OCI-LY3 (cell line): ENCODE measurements at regions not wholly inside any gene's neighbourhood (a gene's known extent, or its start where the extent isn't known, plus 50 kb on each side); places are given as distances from the start of the nearest gene placed in this dataset.

Source experiments
- H2AFZ ChIP-seq: fragments of 200-600, 300-600 bp; shearing (Covaris generic); 2 replicates; pipeline ENCODE4 v1.6.0; 2014; ENCODE audit warnings: antibody characterized with exemption, low read depth, low read length
- H3K27ac ChIP-seq: fragments of 200-600, 300-600 bp; sonication (generic); 2 replicates; pipeline ENCODE4 v1.5.1; 2014; ENCODE audit warnings: mild to moderate bottlenecking, low read length, moderate library complexity, mixed read lengths
- H3K27me3 ChIP-seq: fragments of 200-600, 300-600 bp; sonication (generic); 2 replicates; pipeline ENCODE4 v1.6.1; 2014; ENCODE audit warnings: low read depth, low read length, mixed read lengths
- H3K36me3 ChIP-seq: fragments of 200-600, 300-600 bp; sonication (generic); replicated peaks from 2 replicates; pipeline ENCODE3; 2014; ENCODE audit warnings: low read depth, low read length, mixed read lengths
- H3K4me1 ChIP-seq: fragments of 300-600, 200-600 bp; sonication (generic); 2 replicates; pipeline ENCODE4 v1.6.1; 2014; ENCODE audit warnings: low read length, mixed read lengths
- H3K4me2 ChIP-seq: fragments of 200-600, 300-600 bp; sonication (generic); 2 replicates; pipeline ENCODE4 v1.6.1; 2014; ENCODE audit warnings: low read length, mixed read lengths
- H3K4me3 ChIP-seq: fragments of 300-600, 200-600 bp; sonication (generic); 2 replicates; pipeline ENCODE4 v1.5.1; 2014; ENCODE audit warnings: antibody characterized with exemption, mild to moderate bottlenecking, low read length, moderate library complexity
- H3K79me2 ChIP-seq: fragments of 300-600, 200-600 bp; shearing (Covaris generic); 2 replicates; pipeline ENCODE4 v1.6.1; 2014; ENCODE audit warnings: mild to moderate bottlenecking, low read length, mixed read lengths
- H3K9ac ChIP-seq: fragments of 300-600, 200-600 bp; shearing (Covaris generic); 2 replicates; pipeline ENCODE4 v1.6.0; 2014; ENCODE audit warnings: mild to moderate bottlenecking, low read length, moderate library complexity
- H3K9me3 ChIP-seq: fragments of 200-600, 300-600 bp; shearing (Covaris generic); 2 replicates; pipeline ENCODE4 v1.6.1; 2014; ENCODE audit warnings: low read length, mixed read lengths; ENCODE audit not compliant: insufficient read depth
- H4K20me1 ChIP-seq: fragments of 200-600, 300-600 bp; sonication (generic); 2 replicates; pipeline ENCODE4 v1.6.1; 2016; ENCODE audit warnings: low read length, mixed read lengths; ENCODE audit not compliant: insufficient read depth
- CTCF ChIP-seq: fragments of 200-600, 300-600 bp; sonication (generic); IDR thresholded peaks from 2 replicates; pipeline ENCODE4 v1.5.1; 2014; ENCODE audit warnings: antibody characterized with exemption, low read length, low read depth
- EZH2phosphoT487 ChIP-seq: fragments of 200-600 bp; shearing (Covaris generic); IDR thresholded peaks from 2 replicates; pipeline ENCODE4 v1.6.1; 2018; ENCODE audit warnings: antibody characterized with exemption, mixed run types, low read depth

DNA sequence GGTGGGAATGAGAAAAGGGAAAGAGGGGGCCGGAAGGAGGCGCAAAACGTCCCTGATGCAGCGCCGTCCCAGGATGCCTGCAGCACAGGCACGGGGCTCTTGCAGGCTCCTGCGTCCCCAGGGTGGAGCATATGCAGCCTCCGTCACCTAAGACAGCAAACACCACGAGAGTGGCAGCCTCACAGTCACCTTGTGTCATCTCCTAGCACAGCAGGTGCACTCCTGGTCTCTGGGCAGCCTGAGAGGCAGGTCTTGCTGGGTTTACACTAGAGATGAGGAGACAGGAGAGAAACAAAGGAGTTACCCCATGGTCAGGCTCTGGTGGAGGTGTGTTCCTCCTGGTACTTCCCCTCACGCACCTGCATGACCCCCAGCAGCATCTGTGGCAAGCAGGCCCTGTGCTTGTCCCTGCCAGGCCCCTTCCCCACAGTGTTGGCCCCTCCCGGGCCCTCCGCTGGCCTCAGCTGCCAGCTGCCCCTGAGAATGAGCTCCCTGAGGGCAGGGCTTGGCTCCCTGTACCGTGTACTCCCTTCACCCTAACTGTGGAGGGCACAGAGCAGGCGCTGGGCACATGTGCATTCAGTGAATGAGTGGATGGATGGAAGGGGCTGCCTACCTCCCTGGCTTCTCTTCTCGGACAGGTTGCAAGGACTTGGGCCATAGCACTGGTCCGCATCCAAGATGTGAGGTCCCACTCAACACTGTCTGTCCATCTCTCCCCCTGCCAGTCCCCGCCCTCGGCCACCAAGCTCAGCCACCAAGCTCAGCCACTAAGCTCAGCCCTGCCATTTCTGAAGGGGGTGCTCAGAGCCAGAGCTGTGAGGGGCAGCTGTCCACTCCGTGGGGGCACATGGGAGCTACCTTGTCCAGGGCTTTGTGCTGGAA is 988.6 kb downstream of the BRD1 start:
- no peaks in the 10 kb centered on the region for H3K9me3 ChIP-seq
- H3K4me3 ChIP-seq: no peak overlapping the region
- no peak overlapping the region for H3K4me2 ChIP-seq
- H2AFZ ChIP-seq: no peak overlapping the region
- no peaks in the 10 kb centered on the region for H3K27me3 ChIP-seq
- no peak for TF ChIP-seq EZH2phosphoT487
- TF ChIP-seq CTCF: no peak
- H3K79me2 ChIP-seq: no peaks in the 10 kb centered on the region
- no peak overlapping the region for H3K9ac ChIP-seq
- H3K27ac ChIP-seq: no peak overlapping the region
- H4K20me1 ChIP-seq: no peaks in the 10 kb centered on the region
- H3K36me3 ChIP-seq: no peaks in the 10 kb centered on the region
- peaks cover 2% of the 10 kb centered on the region; the same call in 1 of the 2 replicates for H3K4me1 ChIP-seq

DNA sequence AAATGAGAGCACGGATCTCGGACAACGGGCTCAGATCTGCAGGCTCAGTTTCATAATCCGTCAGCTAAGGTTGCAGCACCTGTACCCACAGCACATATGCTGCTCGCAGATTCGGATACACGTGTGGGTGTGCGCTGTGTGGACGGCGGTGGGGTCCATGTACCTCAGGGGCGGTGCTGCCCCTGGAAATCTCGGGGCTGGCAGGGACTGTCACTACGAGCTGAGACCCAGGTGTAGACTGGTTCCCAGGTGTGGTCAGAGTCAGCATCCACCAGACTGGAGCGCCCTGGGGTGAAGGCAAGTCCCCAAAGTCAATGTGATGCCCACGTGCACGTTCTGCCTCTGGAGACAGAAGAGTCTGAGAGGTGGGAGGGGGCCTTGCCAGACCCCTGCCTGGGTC is 989.3 kb downstream of the BRD1 start:
- Histone ChIP-seq H4K20me1 (no peaks in the 10 kb centered on the region), H3K9me3 (no peaks in the 10 kb centered on the region), H3K79me2 (no peaks in the 10 kb centered on the region), H2AFZ (no peak overlapping the region), H3K4me1 (peaks cover 2% of the 10 kb centered on the region; the same call in 1 of the 2 replicates), H3K4me2 (no peak overlapping the region), H3K4me3 (no peak overlapping the region), H3K36me3 (no peaks in the 10 kb centered on the region), H3K27ac (no peak overlapping the region), H3K27me3 (no peaks in the 10 kb centered on the region), H3K9ac (no peak overlapping the region)
- TF ChIP-seq CTCF (no peak), EZH2phosphoT487 (no peak)

DNA sequence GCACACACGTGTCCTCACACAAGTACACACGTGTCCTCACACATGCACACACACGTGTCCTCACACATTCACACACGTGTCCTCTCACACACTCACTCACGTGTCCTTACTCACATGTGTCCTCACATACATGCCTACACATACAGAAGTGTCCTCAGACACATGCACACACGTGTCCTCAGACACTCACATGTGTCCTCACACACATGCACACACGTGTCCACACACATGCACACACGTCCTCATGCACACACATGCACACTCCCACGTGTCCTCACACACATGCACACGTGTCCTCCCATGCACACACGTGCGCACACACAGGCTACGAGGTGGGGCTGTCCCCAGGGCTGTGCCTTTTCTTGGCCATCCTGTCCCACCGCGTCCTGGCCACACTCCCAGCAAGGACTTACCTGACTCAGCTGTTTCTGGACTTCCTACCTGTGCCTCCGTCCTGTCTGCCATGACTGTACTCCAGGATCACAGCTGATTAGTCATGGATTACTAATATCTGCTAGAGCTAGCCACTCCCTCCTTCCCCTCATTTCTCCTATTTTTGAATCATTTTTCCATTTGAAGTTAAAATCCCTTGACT is 990.2 kb downstream of the BRD1 start:
- no peak overlapping the region for H3K4me2 ChIP-seq
- no peak overlapping the region for H2AFZ ChIP-seq
- no peaks in the 10 kb centered on the region for H3K9me3 ChIP-seq
- H3K36me3 ChIP-seq: no peaks in the 10 kb centered on the region
- peaks cover 2% of the 10 kb centered on the region; the same call in 1 of the 2 replicates for H3K4me1 ChIP-seq
- no peak overlapping the region for H3K27ac ChIP-seq
- H3K79me2 ChIP-seq: no peaks in the 10 kb centered on the region
- H4K20me1 ChIP-seq: no peaks in the 10 kb centered on the region
- TF ChIP-seq EZH2phosphoT487: no peak
- TF ChIP-seq CTCF: no peak
- no peaks in the 10 kb centered on the region for H3K27me3 ChIP-seq
- no peak overlapping the region for H3K4me3 ChIP-seq
- no peak overlapping the region for H3K9ac ChIP-seq

DNA sequence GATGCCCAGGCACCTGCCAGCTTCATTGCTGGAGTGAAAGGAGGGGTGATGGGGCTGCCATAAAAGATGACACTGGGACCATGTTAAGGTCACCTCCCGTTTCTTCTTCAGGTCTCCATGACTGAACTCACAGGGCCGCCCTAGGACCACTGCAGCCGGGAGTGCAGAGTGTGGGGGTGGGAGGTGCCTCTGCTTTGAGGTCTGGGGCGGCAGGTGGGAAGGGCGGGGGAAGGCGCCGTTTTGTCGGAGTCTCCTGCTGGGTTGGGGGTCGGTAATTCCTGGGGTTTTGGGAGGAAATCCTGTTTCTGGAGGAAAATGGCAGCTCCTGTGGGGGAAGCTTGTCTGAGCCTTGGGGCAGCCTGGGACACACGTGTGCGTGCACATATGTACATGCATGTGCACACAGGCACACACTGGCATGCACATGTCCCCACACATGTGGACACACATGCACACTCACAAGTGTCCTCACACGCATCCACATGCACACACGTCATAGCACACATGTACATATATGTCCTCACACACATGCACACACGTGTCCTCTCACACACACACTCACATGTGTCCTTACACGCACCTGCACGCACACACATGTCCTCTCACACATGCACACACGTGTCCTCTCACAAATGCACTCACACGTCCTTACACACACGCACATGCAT is 990.9 kb downstream of the BRD1 start:
- H3K4me1 ChIP-seq: peaks cover 2% of the 10 kb centered on the region; the same call in 1 of the 2 replicates
- no peaks in the 10 kb centered on the region for H3K9me3 ChIP-seq
- no peak overlapping the region for H3K4me3 ChIP-seq
- H3K27me3 ChIP-seq: no peaks in the 10 kb centered on the region
- no peak overlapping the region for H3K4me2 ChIP-seq
- no peaks in the 10 kb centered on the region for H3K36me3 ChIP-seq
- H4K20me1 ChIP-seq: no peaks in the 10 kb centered on the region
- no peak for TF ChIP-seq CTCF
- TF ChIP-seq EZH2phosphoT487: no peak
- H3K9ac ChIP-seq: no peak overlapping the region
- no peak overlapping the region for H3K27ac ChIP-seq
- no peak overlapping the region for H2AFZ ChIP-seq
- H3K79me2 ChIP-seq: no peaks in the 10 kb centered on the region
